ENCODE measurements at regions not wholly inside any gene's neighbourhood (a gene's known extent, or its start where the extent isn't known, plus 50 kb on each side); places are given as distances from the start of the nearest gene placed in this dataset.

- Histone ChIP-seq H3K27me3 (ENCODE audit: insufficient read depth, low read length, poor library complexity) (no peaks in the 10 kb centered on the region), H3K79me2 (ENCODE audit: insufficient read depth, low read length) (no peaks in the 10 kb centered on the region), H3K36me3 (ENCODE audit: insufficient read depth, low read length) (no peaks in the 10 kb centered on the region), H3K9ac (ENCODE audit: low read depth, low read length) (no peak overlapping the region), H3K9me3 (ENCODE audit: insufficient read depth, low read length, severe bottlenecking) (no peaks in the 10 kb centered on the region), H3K4me1 (ENCODE audit: insufficient read depth, low read length) (no peaks in the 10 kb centered on the region), H2AFZ (ENCODE audit: low read depth, low read length) (no peak overlapping the region), H3K4me3 (ENCODE audit: low read depth in 1 of 2, low read length in 2 of 2) (no peak overlapping the region), H3K4me2 (ENCODE audit: insufficient read depth, low read length) (no peak overlapping the region), H3K27ac (ENCODE audit: low read length) (no peak overlapping the region), H4K20me1 (ENCODE audit: insufficient read depth, low read length) (no peaks in the 10 kb centered on the region)
- DNase-seq: no peak
- ATAC-seq (ENCODE audit: insufficient read depth, low read depth): no peak
- no peak for TF ChIP-seq EZH2 (IDR thresholded peaks at IDR 0.05; ENCODE audit: borderline replicate concordance, low read depth, low read length, severe bottlenecking)
- TF ChIP-seq, protein P1, sequence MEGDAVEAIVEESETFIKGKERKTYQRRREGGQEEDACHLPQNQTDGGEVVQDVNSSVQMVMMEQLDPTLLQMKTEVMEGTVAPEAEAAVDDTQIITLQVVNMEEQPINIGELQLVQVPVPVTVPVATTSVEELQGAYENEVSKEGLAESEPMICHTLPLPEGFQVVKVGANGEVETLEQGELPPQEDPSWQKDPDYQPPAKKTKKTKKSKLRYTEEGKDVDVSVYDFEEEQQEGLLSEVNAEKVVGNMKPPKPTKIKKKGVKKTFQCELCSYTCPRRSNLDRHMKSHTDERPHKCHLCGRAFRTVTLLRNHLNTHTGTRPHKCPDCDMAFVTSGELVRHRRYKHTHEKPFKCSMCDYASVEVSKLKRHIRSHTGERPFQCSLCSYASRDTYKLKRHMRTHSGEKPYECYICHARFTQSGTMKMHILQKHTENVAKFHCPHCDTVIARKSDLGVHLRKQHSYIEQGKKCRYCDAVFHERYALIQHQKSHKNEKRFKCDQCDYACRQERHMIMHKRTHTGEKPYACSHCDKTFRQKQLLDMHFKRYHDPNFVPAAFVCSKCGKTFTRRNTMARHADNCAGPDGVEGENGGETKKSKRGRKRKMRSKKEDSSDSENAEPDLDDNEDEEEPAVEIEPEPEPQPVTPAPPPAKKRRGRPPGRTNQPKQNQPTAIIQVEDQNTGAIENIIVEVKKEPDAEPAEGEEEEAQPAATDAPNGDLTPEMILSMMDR (IDR thresholded peaks at IDR 0.05; ENCODE audit: borderline replicate concordance, extremely low read depth, low read length, poor library complexity, severe bottlenecking): no peak
Observed at GRCh38 chr2:78925258-78925657, 100.2 kb upstream of the REG3G start.

DNA sequence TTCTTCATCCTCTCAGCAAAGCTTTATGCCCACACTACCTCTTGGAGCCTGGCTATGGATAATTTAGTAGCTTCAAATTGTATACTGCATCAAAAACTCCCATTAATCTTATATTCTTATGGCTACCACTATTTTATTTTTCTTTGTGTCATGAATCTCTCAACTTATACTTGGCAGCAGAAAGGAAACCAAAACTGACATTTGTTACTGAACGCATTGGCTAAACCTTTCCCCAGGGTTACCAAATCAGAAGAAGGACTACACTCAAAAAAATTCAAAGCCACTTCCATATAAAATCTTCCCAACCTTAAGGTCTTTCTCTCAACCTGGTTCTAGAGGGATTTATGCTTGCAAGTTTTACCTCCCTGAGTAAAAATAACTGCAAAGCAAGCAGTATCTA lies 97.0 kb upstream of the REG3G start:
- no peak overlapping the region for H3K27ac ChIP-seq (ENCODE audit: low read length)
- DNase-seq (no peak), ATAC-seq (ENCODE audit: insufficient read depth, low read depth) (no peak)
- no peaks in the 10 kb centered on the region for H3K27me3 ChIP-seq (ENCODE audit: insufficient read depth, low read length, poor library complexity)
- H2AFZ ChIP-seq (ENCODE audit: low read depth, low read length): no peak overlapping the region
- no peak overlapping the region for H3K4me2 ChIP-seq (ENCODE audit: insufficient read depth, low read length)
- H3K9ac ChIP-seq (ENCODE audit: low read depth, low read length): no peak overlapping the region
- H3K4me3 ChIP-seq (ENCODE audit: low read depth in 1 of 2, low read length in 2 of 2): no peak overlapping the region
- H4K20me1 ChIP-seq (ENCODE audit: insufficient read depth, low read length): no peaks in the 10 kb centered on the region
- TF ChIP-seq, protein P1 (IDR thresholded peaks at IDR 0.05; ENCODE audit: borderline replicate concordance, extremely low read depth, low read length, poor library complexity, severe bottlenecking): no peak
- TF ChIP-seq EZH2 (IDR thresholded peaks at IDR 0.05; ENCODE audit: borderline replicate concordance, low read depth, low read length, severe bottlenecking): no peak
- H3K9me3 ChIP-seq (ENCODE audit: insufficient read depth, low read length, severe bottlenecking): no peaks in the 10 kb centered on the region
- no peaks in the 10 kb centered on the region for H3K79me2 ChIP-seq (ENCODE audit: insufficient read depth, low read length)
- H3K4me1 ChIP-seq (ENCODE audit: insufficient read depth, low read length): no peaks in the 10 kb centered on the region
- H3K36me3 ChIP-seq (ENCODE audit: insufficient read depth, low read length): no peaks in the 10 kb centered on the region

DNA sequence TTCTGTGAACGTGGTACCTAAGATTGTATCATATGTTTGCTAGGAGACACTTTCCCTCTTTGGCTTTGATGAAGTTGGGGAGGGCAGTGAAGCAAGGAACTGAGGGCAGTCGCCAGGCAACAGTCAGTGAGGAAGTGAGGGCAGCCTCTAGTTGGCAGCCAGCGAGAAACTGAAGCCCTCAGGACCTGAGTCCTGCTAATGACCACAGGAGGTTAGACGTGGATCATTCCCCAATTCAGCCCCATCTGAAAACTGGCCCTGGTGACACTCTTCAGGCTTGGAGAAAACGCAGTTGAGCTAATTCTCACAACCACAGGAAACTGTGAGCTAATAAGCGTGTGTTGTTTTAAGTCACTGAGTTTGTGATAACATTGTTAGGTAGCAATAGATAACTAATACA lies 84.5 kb upstream of the REG3G start:
- H3K4me2 ChIP-seq (ENCODE audit: insufficient read depth, low read length): no peak overlapping the region

More for the DNA sequence above, 84.5 kb upstream of the REG3G start:
- H3K79me2 ChIP-seq (ENCODE audit: insufficient read depth, low read length): no peaks in the 10 kb centered on the region
- no peak overlapping the region for H3K27ac ChIP-seq (ENCODE audit: low read length)
- TF ChIP-seq, protein P1 (IDR thresholded peaks at IDR 0.05; ENCODE audit: borderline replicate concordance, extremely low read depth, low read length, poor library complexity, severe bottlenecking): no peak
- TF ChIP-seq EZH2 (IDR thresholded peaks at IDR 0.05; ENCODE audit: borderline replicate concordance, low read depth, low read length, severe bottlenecking): no peak
- no peaks in the 10 kb centered on the region for H3K36me3 ChIP-seq (ENCODE audit: insufficient read depth, low read length)
- H3K9me3 ChIP-seq (ENCODE audit: insufficient read depth, low read length, severe bottlenecking): no peaks in the 10 kb centered on the region
- no peak overlapping the region for H2AFZ ChIP-seq (ENCODE audit: low read depth, low read length)
- H3K9ac ChIP-seq (ENCODE audit: low read depth, low read length): no peak overlapping the region
- H3K27me3 ChIP-seq (ENCODE audit: insufficient read depth, low read length, poor library complexity): no peaks in the 10 kb centered on the region
- no peaks in the 10 kb centered on the region for H4K20me1 ChIP-seq (ENCODE audit: insufficient read depth, low read length)
- ATAC-seq (ENCODE audit: insufficient read depth, low read depth) (no peak), DNase-seq (no peak)
- no peaks in the 10 kb centered on the region for H3K4me1 ChIP-seq (ENCODE audit: insufficient read depth, low read length)
- no peak overlapping the region for H3K4me3 ChIP-seq (ENCODE audit: low read depth in 1 of 2, low read length in 2 of 2)

Data from DND-41 (cell line).